ENCODE measurements at regions not wholly inside any gene's neighbourhood (a gene's known extent, or its start where the extent isn't known, plus 50 kb on each side); places are given as distances from the start of the nearest gene placed in this dataset.

DNA sequence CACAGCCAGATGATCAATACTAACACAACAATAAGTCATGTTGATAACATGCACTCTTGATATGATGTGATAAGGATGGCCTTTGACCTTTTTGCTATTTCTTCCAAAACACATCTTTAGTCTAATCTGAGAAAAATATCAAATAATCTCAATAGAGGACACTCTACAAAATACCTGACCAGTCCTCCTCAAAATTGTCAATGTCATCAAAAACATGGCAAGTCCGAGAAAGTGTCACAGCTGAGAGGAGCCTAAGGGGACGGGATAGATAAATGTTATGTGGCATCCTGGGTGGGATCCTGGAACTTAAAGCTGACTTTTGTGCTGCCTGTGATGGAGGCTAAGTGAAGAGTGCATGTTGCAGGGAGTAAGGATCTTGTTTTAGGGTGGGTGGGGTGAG lies 699.6 kb upstream of the ADAMTS16 start:
- TF ChIP-seq CTCF (IDR thresholded peaks at IDR 0.05) (no peak), POLR2A (IDR thresholded peaks at IDR 0.05) (no peak)

Measured in ovary (tissue), 3 donors.